Gastrocnemius medialis (tissue), 4 donors: ENCODE measurements at regions not wholly inside any gene's neighbourhood (a gene's known extent, or its start where the extent isn't known, plus 50 kb on each side); places are given as distances from the start of the nearest gene placed in this dataset.

Experiments used
- ATAC-seq, 2 donors: fragments of 150-250 bp; one replicate each; pipeline ENCODE4 v1.9.1; 2016
- DNase-seq, 2 donors: peaks; one replicate each; pipeline ENCODE4 v3.0.0-alpha.2; 2019
- H3K27ac ChIP-seq, 4 donors: fragments of 200-600 bp; sonication (generic); 1 replicate in 1 of 4; 2 replicates in 3 of 4; pipeline ENCODE4 v1.5.1; 2016 to 2018; ENCODE audit warnings: mild to moderate bottlenecking in 2 of 4, moderate library complexity in 1 of 4
- H3K27me3 ChIP-seq, 3 donors: fragments of 200-600 bp; sonication (generic) in 2 of 3; 1 replicate in 1 of 3; 2 replicates in 2 of 3; pipeline versions ENCODE4 v1.5.1 to v1.6.0; 2016 to 2019; ENCODE audit warnings: mild to moderate bottlenecking in 1 of 3, moderate library complexity in 1 of 3
- H3K36me3 ChIP-seq, 2 donors: fragments of 200-600 bp; sonication (generic) in 1 of 2; one replicate each; pipeline ENCODE4 v1.5.1; 2017 to 2018
- H3K4me1 ChIP-seq, 2 donors: fragments of 200-600 bp; sonication (generic) in 1 of 2; one replicate each; pipeline ENCODE4 v1.5.1; 2016 to 2017; ENCODE audit warnings: mild to moderate bottlenecking in 2 of 2
- H3K4me3 ChIP-seq, 4 donors: fragments of 200-600 bp; sonication (generic) in 3 of 4; 1 replicate in 1 of 4; 2 replicates in 3 of 4; pipeline ENCODE4 v1.5.1; 2016 to 2019; ENCODE audit warnings: mild to moderate bottlenecking in 2 of 4
- H3K9me3 ChIP-seq, 3 donors: fragments of 200-600 bp; sonication (generic) in 2 of 3; 1 replicate in 1 of 3; 2 replicates in 2 of 3; pipeline ENCODE4 v1.5.1; 2016 to 2019
- CTCF ChIP-seq, 5 experiments: fragments of 450-650 bp in 3 of 5; fragments of 200-600 bp in 2 of 5; sonication (generic) in 2 of 5; IDR thresholded peaks in 4 of 5; conservative IDR thresholded peaks in 1 of 5; 1 replicate in 4 of 5; 2 replicates in 1 of 5; pipeline ENCODE4 v1.5.1; 2016 to 2019; ENCODE audit warnings: antibody characterized with exemption in 5 of 5, mild to moderate bottlenecking in 3 of 5, moderate library complexity in 3 of 5
- POLR2A ChIP-seq, 2 donors: fragments of 450-650 bp; IDR thresholded peaks; one replicate each; pipeline ENCODE4 v1.6.1; 2017; ENCODE audit warnings: antibody characterized with exemption in 2 of 2, mild to moderate bottlenecking in 2 of 2, moderate library complexity in 2 of 2
- in situ Hi-C, 4 donors: fragments of 200-750 bp; cut with MboI; loops; one replicate each; pipeline versions ENCODE4 v1.15.0 to v1.8.0; 2017; ENCODE audit warnings: low sequenced_read_pairs in 4 of 4
- intact Hi-C: fragments of 100-400 bp; cut with DNase I; formaldehyde crosslinking; loops from one replicate; pipeline ENCODE4 v1.15.1; 2023; ENCODE audit warnings: low total_unique reads

- DNase-seq = no peak
- H3K4me1 ChIP-seq = no peaks in the 10 kb centered on the region
- in situ Hi-C loops = no loop called here
- H3K36me3 ChIP-seq = no peaks in the 10 kb centered on the region
- ATAC-seq = no peak
- intact Hi-C loops = no loop called here
- no peak overlapping the region for H3K4me3 ChIP-seq
- H3K27me3 ChIP-seq = peaks cover 0 to 12% (median 8%) of the 10 kb centered on the region in 3 donors
- H3K27ac ChIP-seq = no peak overlapping the region
- TF ChIP-seq POLR2A (IDR thresholded peaks at IDR 0.05) (no peak), CTCF (IDR thresholded peaks at IDR 0.05 in 4 of 5, conservative IDR thresholded peaks at IDR 0.05 in 1 of 5) (no peak)
- no peaks in the 10 kb centered on the region for H3K9me3 ChIP-seq
Observed at GRCh38 chr5:154577416-154577815, 99.4 kb upstream of the HAND1 start.

GRCh38 chr5:154576429-154576806 lies 98.4 kb upstream of the HAND1 start:
- Histone ChIP-seq H3K9me3 (no peaks in the 10 kb centered on the region), H3K4me3 (no peak overlapping the region), H3K27ac (no peak overlapping the region), H3K36me3 (no peaks in the 10 kb centered on the region), H3K4me1 (no peaks in the 10 kb centered on the region), H3K27me3 (peaks cover 0 to 9% (median 8%) of the 10 kb centered on the region in 3 donors)
- in situ Hi-C loops = no loop called here
- no peak for DNase-seq
- intact Hi-C loops = no loop called here
- no peak for ATAC-seq
- TF ChIP-seq POLR2A (IDR thresholded peaks at IDR 0.05) (no peak), CTCF (IDR thresholded peaks at IDR 0.05 in 4 of 5, conservative IDR thresholded peaks at IDR 0.05 in 1 of 5) (no peak)

- no peaks in the 10 kb centered on the region for H3K4me1 ChIP-seq
- peaks cover 0 to 9% (median 8%) of the 10 kb centered on the region in 3 donors for H3K27me3 ChIP-seq
- no peak overlapping the region for H3K27ac ChIP-seq
- H3K36me3 ChIP-seq = no peaks in the 10 kb centered on the region
- ATAC-seq (no peak), DNase-seq (no peak)
- intact Hi-C loops = no loop called here
- in situ Hi-C loops = no loop called here
- no peaks in the 10 kb centered on the region for H3K9me3 ChIP-seq
- H3K4me3 ChIP-seq = no peak overlapping the region
- TF ChIP-seq CTCF (IDR thresholded peaks at IDR 0.05 in 4 of 5, conservative IDR thresholded peaks at IDR 0.05 in 1 of 5) = no peak
- no peak for TF ChIP-seq POLR2A (IDR thresholded peaks at IDR 0.05)
Observed at GRCh38 chr5:154575546-154576428, 97.8 kb upstream of the HAND1 start.

GRCh38 chr5:154573011-154573410 lies 95.0 kb upstream of the HAND1 start:
- no peaks in the 10 kb centered on the region for H3K9me3 ChIP-seq
- H3K36me3 ChIP-seq = no peaks in the 10 kb centered on the region
- intact Hi-C loops = no loop called here
- no peak overlapping the region for H3K4me3 ChIP-seq
- H3K4me1 ChIP-seq = no peaks in the 10 kb centered on the region
- no peak for TF ChIP-seq CTCF (IDR thresholded peaks at IDR 0.05 in 4 of 5, conservative IDR thresholded peaks at IDR 0.05 in 1 of 5)
- TF ChIP-seq POLR2A (IDR thresholded peaks at IDR 0.05) = no peak
- no peak for ATAC-seq
- H3K27me3 ChIP-seq = peaks cover 0 to 9% (median 8%) of the 10 kb centered on the region in 3 donors
- DNase-seq = no peak
- in situ Hi-C loops = no loop called here
- H3K27ac ChIP-seq = no peak overlapping the region
